Pancreas (tissue), 10 donors: ENCODE measurements at regions not wholly inside any gene's neighbourhood (a gene's known extent, or its start where the extent isn't known, plus 50 kb on each side); places are given as distances from the start of the nearest gene placed in this dataset.

Experiments used
- ATAC-seq, 4 donors: fragments of 200-7000 bp; cut with Tn5 transposase; one replicate each; pipeline versions ENCODE4 v1.8.0 to v1.9.1; 2020; ENCODE audit warnings: mild to moderate bottlenecking in 4 of 4, moderate library complexity in 4 of 4
- DNase-seq, 6 donors: peaks; one replicate each; pipeline ENCODE4 v3.0.0-alpha.2; 2020
- FAIRE-seq: peaks from 2 replicates; lab custom pipeline; 2012; peaks lifted over from hg19 to GRCh38; lab: Jason Lieb, UNC
- H3K27ac ChIP-seq, 4 donors: fragments of 200-600 bp; sonication (generic); 1 replicate in 3 of 4; 2 replicates in 1 of 4; pipeline versions ENCODE4 v1.5.0 to v1.8.0; 2020
- H3K27me3 ChIP-seq, 4 donors: fragments of 200-600 bp; one replicate each; pipeline ENCODE4 v1.8.0; 2021
- H3K36me3 ChIP-seq, 3 donors: fragments of 200-600 bp; sonication (generic) in 1 of 3; one replicate each; pipeline versions ENCODE4 v1.5.0 to v1.8.0; 2020 to 2021
- H3K4me1 ChIP-seq, 3 donors: fragments of 200-600 bp; one replicate each; pipeline ENCODE4 v1.8.0; 2021
- H3K4me3 ChIP-seq, 4 donors: fragments of 200-600 bp; sonication (generic) in 2 of 4; one replicate each; pipeline versions ENCODE4 v1.5.0 to v1.8.0; 2020 to 2021
- H3K9me3 ChIP-seq, 4 donors: fragments of 200-600 bp; one replicate each; pipeline ENCODE4 v1.8.0; 2021
- WGBS, 2 donors: extraction: QIAGEN DNeasy Blood & Tissue Kit; methylation state at CpG; one replicate each; pipeline ENCODE4 v1.1.7; 2013; 5-methylcytosine and 5-hydroxymethylcytosine counted together
- intact Hi-C, 3 donors: fragments of 100-400 bp; cut with DNase I; formaldehyde crosslinking; loops; one replicate each; pipeline versions ENCODE4 v1.11.1 to v1.14.2; 2022
- TF ChIP-seq, protein P1 (sequence below), 4 donors: fragments of 200-600 bp; sonication (generic) in 3 of 4; IDR thresholded peaks; one replicate each; pipeline versions ENCODE4 v1.5.0 to v1.8.0; 2021; ENCODE audit warnings: antibody characterized with exemption in 4 of 4
- donor health status: healthy with polysubstance abuse.
- donor health status: DM: no; HTN: no; CAD: no; lungs with moderate emphysema.
- donor health status: DM: no; HTN: no; CAD: no.
- donor health status: control.
- donor health status: control.
- donor health status: Bipolar disorder and iron deficiency.
- donor health status: DM: yes; HTN: yes; CAD: no.
- donor health status: DM: no; HTN: no; CAD: no.
- donor health status: DM: no; HTN: no; CAD: no.
- donor health status: DM: yes; HTN: yes; CAD: no.

DNA sequence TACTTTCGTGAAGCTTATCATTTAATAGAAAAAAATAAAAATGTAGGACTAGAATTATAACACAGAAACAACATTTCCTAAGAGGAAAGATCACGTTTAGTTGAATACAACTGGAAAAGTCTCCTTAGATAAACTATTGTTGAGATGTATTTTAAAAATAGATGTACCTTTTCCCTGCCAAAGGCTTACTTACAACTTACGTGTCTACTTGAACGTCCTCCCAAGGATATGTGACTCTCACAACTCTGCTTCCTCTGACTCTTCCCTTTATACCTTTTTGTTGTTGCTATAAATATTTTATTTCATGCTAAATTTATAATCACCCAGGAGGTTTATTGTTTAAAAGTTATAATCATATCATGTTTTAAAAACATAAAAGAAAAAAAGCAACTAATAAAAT is 908.0 kb upstream of the ROBO1 start:
- no peaks in the 10 kb centered on the region for H3K9me3 ChIP-seq
- DNase-seq, result no peak
- peaks cover 0 to 3% (median 0%) of the 10 kb centered on the region in 4 donors for H3K27me3 ChIP-seq
- H3K4me3 ChIP-seq, result no peak overlapping the region
- FAIRE-seq, result no peak
- TF ChIP-seq, protein P1, sequence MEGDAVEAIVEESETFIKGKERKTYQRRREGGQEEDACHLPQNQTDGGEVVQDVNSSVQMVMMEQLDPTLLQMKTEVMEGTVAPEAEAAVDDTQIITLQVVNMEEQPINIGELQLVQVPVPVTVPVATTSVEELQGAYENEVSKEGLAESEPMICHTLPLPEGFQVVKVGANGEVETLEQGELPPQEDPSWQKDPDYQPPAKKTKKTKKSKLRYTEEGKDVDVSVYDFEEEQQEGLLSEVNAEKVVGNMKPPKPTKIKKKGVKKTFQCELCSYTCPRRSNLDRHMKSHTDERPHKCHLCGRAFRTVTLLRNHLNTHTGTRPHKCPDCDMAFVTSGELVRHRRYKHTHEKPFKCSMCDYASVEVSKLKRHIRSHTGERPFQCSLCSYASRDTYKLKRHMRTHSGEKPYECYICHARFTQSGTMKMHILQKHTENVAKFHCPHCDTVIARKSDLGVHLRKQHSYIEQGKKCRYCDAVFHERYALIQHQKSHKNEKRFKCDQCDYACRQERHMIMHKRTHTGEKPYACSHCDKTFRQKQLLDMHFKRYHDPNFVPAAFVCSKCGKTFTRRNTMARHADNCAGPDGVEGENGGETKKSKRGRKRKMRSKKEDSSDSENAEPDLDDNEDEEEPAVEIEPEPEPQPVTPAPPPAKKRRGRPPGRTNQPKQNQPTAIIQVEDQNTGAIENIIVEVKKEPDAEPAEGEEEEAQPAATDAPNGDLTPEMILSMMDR (IDR thresholded peaks at IDR 0.05), result no peak
- no peak for ATAC-seq
- WGBS, 2 donors, result 55 to 64% methylated on average over 4 of the region's 4 CpGs
- no peaks in the 10 kb centered on the region for H3K4me1 ChIP-seq
- intact Hi-C loops, result no loop called here
- H3K27ac ChIP-seq, result no peak overlapping the region
- H3K36me3 ChIP-seq, result no peaks in the 10 kb centered on the region

- ATAC-seq (no peak), FAIRE-seq (no peak), DNase-seq (no peak)
- Histone ChIP-seq H3K36me3 (no peaks in the 10 kb centered on the region), H3K4me3 (no peak overlapping the region), H3K27ac (no peak overlapping the region), H3K27me3 (peaks cover 0 to 5% (median 0%) of the 10 kb centered on the region in 4 donors), H3K4me1 (no peaks in the 10 kb centered on the region), H3K9me3 (no peaks in the 10 kb centered on the region)
- intact Hi-C loops, result no loop called here
- WGBS, 2 donors, result 61 to 64% methylated on average over 4 of the region's 4 CpGs
- TF ChIP-seq, protein P1 (IDR thresholded peaks at IDR 0.05), result no peak
Observed at GRCh38 chr3:80668600-80669294, 900.9 kb upstream of the ROBO1 start.

DNA sequence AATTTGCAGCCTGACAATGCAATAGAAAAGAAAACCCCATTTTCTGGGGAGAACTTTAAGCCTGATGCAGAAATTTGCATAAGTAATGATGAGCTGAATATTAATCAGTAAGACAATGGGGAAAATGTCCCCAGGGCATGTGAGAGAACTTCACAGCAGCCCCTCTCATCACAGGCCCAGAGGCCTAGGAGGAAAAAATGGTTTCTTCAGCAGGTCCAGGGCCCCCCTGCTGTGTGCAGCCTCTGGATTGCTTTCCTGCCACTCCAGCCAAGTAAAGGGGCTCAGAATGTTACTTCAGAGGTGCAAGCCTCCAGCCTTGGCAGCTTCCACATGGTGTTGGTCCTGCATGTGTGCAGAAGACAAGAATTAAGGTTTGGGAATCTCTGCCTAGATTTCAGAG is 900.3 kb upstream of the ROBO1 start:
- H3K36me3 ChIP-seq, result no peaks in the 10 kb centered on the region
- TF ChIP-seq, protein P1 (IDR thresholded peaks at IDR 0.05), result no peak
- H3K27me3 ChIP-seq, result peaks cover 0 to 5% (median 0%) of the 10 kb centered on the region in 4 donors
- H3K4me3 ChIP-seq, result no peak overlapping the region
- no peaks in the 10 kb centered on the region for H3K9me3 ChIP-seq
- no peak overlapping the region for H3K27ac ChIP-seq
- FAIRE-seq (no peak), DNase-seq (no peak), ATAC-seq (no peak)
- H3K4me1 ChIP-seq, result no peaks in the 10 kb centered on the region
- intact Hi-C loops, result no loop called here

GRCh38 chr3:80663426-80663825 is 895.6 kb upstream of the ROBO1 start:
- intact Hi-C loops, result no loop called here
- FAIRE-seq (no peak), DNase-seq (no peak), ATAC-seq (no peak)
- no peaks in the 10 kb centered on the region for H3K4me1 ChIP-seq
- 15 to 17% methylated on average over 3 of the region's 3 CpGs for WGBS, 2 donors
- no peaks in the 10 kb centered on the region for H3K36me3 ChIP-seq
- no peak overlapping the region for H3K4me3 ChIP-seq
- peaks cover 0 to 5% (median 0%) of the 10 kb centered on the region in 4 donors for H3K27me3 ChIP-seq
- H3K9me3 ChIP-seq, result no peaks in the 10 kb centered on the region
- TF ChIP-seq, protein P1 (IDR thresholded peaks at IDR 0.05), result no peak
- no peak overlapping the region for H3K27ac ChIP-seq

GRCh38 chr3:80655216-80655615 is 887.4 kb upstream of the ROBO1 start:
- no peaks in the 10 kb centered on the region for H3K9me3 ChIP-seq
- intact Hi-C loops, result no loop called here
- FAIRE-seq, result no peak
- no peaks in the 10 kb centered on the region for H3K36me3 ChIP-seq
- TF ChIP-seq, protein P1 (IDR thresholded peaks at IDR 0.05), result no peak
- H3K4me3 ChIP-seq, result no peak overlapping the region
- ATAC-seq, result no peak
- H3K27ac ChIP-seq, result no peak overlapping the region
- WGBS, 2 donors, result 88 to 90% methylated on average over 3 of the region's 3 CpGs
- no peak for DNase-seq
- no peaks in the 10 kb centered on the region for H3K4me1 ChIP-seq
- H3K27me3 ChIP-seq, result no peaks in the 10 kb centered on the region
